Caco-2 (cell line): ENCODE measurements at regions not wholly inside any gene's neighbourhood (a gene's known extent, or its start where the extent isn't known, plus 50 kb on each side); places are given as distances from the start of the nearest gene placed in this dataset.

Experiments used
- BruUV-seq: library from RNA; stranded (reverse); fragments of 400-500 nt; replicated peaks from 2 replicates; lab custom pipeline; 2021; lab: Mats Ljungman, UMichigan
- CTCF ChIA-PET: fragments of 300-600 bp; sonication (Branson Sonifier 250); formaldehyde crosslinking; loops from one replicate; lab custom pipeline; 2022; ENCODE audit warnings: antibody characterized with exemption; lab: Charles Lee
- POLR2A ChIA-PET: fragments of 300-600 bp; sonication (Branson Sonifier 250); formaldehyde crosslinking; loops from one replicate; lab custom pipeline; 2022; ENCODE audit warnings: antibody characterized with exemption; lab: Charles Lee
- DNase-seq, 2 experiments: peaks; one replicate each; pipeline versions ENCODE4 v3.0.0 to v3.0.0-alpha.2; 2020 to 2022
- H3K27me3 ChIP-seq: replicated peaks from 2 replicates; pipeline ENCODE4 v1.6.0; 2011; ENCODE audit warnings: low read length; ENCODE audit not compliant: control insufficient read depth, insufficient read depth
- H3K36me3 ChIP-seq: 2 replicates; pipeline ENCODE4 v1.5.1; 2011; ENCODE audit warnings: low read length; ENCODE audit not compliant: control insufficient read depth, insufficient read depth
- H3K4me1 ChIP-seq: fragments of 250-450 bp; sonication (Bioruptor Pico); 2 replicates; pipeline ENCODE4 v1.5.1; 2020; ENCODE audit warnings: mild to moderate bottlenecking
- H3K4me3 ChIP-seq: 2 replicates; pipeline ENCODE4 v1.5.1; 2011; ENCODE audit warnings: low read depth, mild to moderate bottlenecking, control low read depth, low read length
- H3K9me3 ChIP-seq: fragments of 250-450 bp; sonication (Bioruptor Pico); 2 replicates; pipeline ENCODE4 v1.5.1; 2020; ENCODE audit warnings: mild to moderate bottlenecking, moderate library complexity
- H3K27ac Mint-ChIP-seq: one replicate; pipeline ENCODE4 v1.8.0; 2022; ENCODE audit warnings: mixed read lengths; ENCODE audit not compliant: unreplicated experiment
- H3K27me3 Mint-ChIP-seq: one replicate; pipeline ENCODE4 v1.8.0; 2022; ENCODE audit warnings: mixed read lengths; ENCODE audit not compliant: insufficient read depth, unreplicated experiment
- H3K36me3 Mint-ChIP-seq: one replicate; pipeline ENCODE4 v1.8.0; 2022; ENCODE audit warnings: mild to moderate bottlenecking, mixed read lengths; ENCODE audit not compliant: insufficient read depth, unreplicated experiment
- H3K4me1 Mint-ChIP-seq: one replicate; pipeline ENCODE4 v1.8.0; 2022; ENCODE audit warnings: low read depth, mixed read lengths; ENCODE audit not compliant: unreplicated experiment
- H3K4me3 Mint-ChIP-seq: one replicate; pipeline ENCODE4 v1.8.0; 2022; ENCODE audit warnings: mild to moderate bottlenecking, moderate library complexity, mixed read lengths; ENCODE audit not compliant: unreplicated experiment
- H3K9me3 Mint-ChIP-seq: one replicate; pipeline ENCODE4 v1.8.0; 2022; ENCODE audit warnings: mixed read lengths; ENCODE audit not compliant: unreplicated experiment
- CTCF ChIP-seq, 2 experiments: fragments of 200-600 bp in 1 of 2; IDR thresholded peaks; 1 replicate in 1 of 2; 2 replicates in 1 of 2; pipeline versions ENCODE4 v1.5.1 to v1.8.0; 2011 to 2022; ENCODE audit warnings: antibody characterized with exemption in 1 of 2, control low read depth in 1 of 2, inconsistent platforms in 1 of 2, low read depth in 1 of 2, low read length in 1 of 2, mild to moderate bottlenecking in 1 of 2, moderate library complexity in 1 of 2; ENCODE audit not compliant: insufficient read depth in 1 of 2, severe bottlenecking in 1 of 2, unreplicated experiment in 1 of 2
- intact Hi-C: fragments of 100-400 bp; cut with micrococcal nuclease; formaldehyde crosslinking; loops from one replicate; pipeline ENCODE4 v1.10.0; 2022; ENCODE audit not compliant: unreplicated experiment

GRCh38 chr2:84297155-84297554 lies 161.9 kb downstream of the SUCLG1 start:
- POLR2A ChIA-PET: no interaction called here
- no peak overlapping the region for H3K4me3 ChIP-seq
- H3K9me3 ChIP-seq: peaks cover 11% of the 10 kb centered on the region; the same call in 1 of the 2 replicates
- no peaks in the 10 kb centered on the region for H3K27me3 ChIP-seq
- Mint-ChIP-seq H3K9me3 (peaks cover 21% of the 10 kb centered on the region), H3K27ac (peak overlapping the region; percentile 64), H3K4me3 (no peak overlapping the region), H3K36me3 (no peaks in the 10 kb centered on the region), H3K27me3 (no peaks in the 10 kb centered on the region), H3K4me1 (peaks cover 31% of the 10 kb centered on the region)
- intact Hi-C loops: no loop called here
- no peaks in the 10 kb centered on the region; the same call in 1 of the 2 replicates for H3K36me3 ChIP-seq
- BruUV-seq: no TSS peak
- H3K4me1 ChIP-seq: peaks cover 55% of the 10 kb centered on the region
- CTCF ChIA-PET: interaction anchor here (0.7 kb wide), 1 partner anchor 218 kb away, joined by 3 read pairs; no protein-coding TSS in a partner anchor
- DNase-seq: peak; percentile 58 to 81
- TF ChIP-seq CTCF (IDR thresholded peaks at IDR 0.05; ENCODE audit: insufficient read depth in 1 of 2, low read depth in 1 of 2, low read length in 1 of 2, severe bottlenecking in 1 of 2, unreplicated experiment in 1 of 2): no peak

- H3K36me3 ChIP-seq: no peaks in the 10 kb centered on the region; the same call in 1 of the 2 replicates
- BruUV-seq: no TSS peak
- H3K27ac Mint-ChIP-seq: peak overlapping the region; percentile 42
- intact Hi-C loops: no loop called here
- peaks cover 35% of the 10 kb centered on the region for H3K4me1 ChIP-seq
- no peaks in the 10 kb centered on the region for H3K27me3 ChIP-seq
- no peak overlapping the region for H3K4me3 ChIP-seq
- ChIA-PET CTCF (no interaction called here), POLR2A (no interaction called here)
- no peak overlapping the region for H3K4me3 Mint-ChIP-seq
- H3K4me1 Mint-ChIP-seq: peaks cover 2% of the 10 kb centered on the region
- peak; percentile 36 to 65 for DNase-seq
- peaks cover 20% of the 10 kb centered on the region for H3K9me3 Mint-ChIP-seq
- TF ChIP-seq CTCF (IDR thresholded peaks at IDR 0.05; ENCODE audit: insufficient read depth in 1 of 2, low read depth in 1 of 2, low read length in 1 of 2, severe bottlenecking in 1 of 2, unreplicated experiment in 1 of 2): no peak
- H3K9me3 ChIP-seq: 0 out of 2 replicates have a peak, but pooled peaks cover 3% of the 10 kb centered on the region
- H3K27me3 Mint-ChIP-seq: no peaks in the 10 kb centered on the region
- no peaks in the 10 kb centered on the region for H3K36me3 Mint-ChIP-seq
Measured at GRCh38 chr2:84293791-84294380, 165.2 kb downstream of the SUCLG1 start.

DNA sequence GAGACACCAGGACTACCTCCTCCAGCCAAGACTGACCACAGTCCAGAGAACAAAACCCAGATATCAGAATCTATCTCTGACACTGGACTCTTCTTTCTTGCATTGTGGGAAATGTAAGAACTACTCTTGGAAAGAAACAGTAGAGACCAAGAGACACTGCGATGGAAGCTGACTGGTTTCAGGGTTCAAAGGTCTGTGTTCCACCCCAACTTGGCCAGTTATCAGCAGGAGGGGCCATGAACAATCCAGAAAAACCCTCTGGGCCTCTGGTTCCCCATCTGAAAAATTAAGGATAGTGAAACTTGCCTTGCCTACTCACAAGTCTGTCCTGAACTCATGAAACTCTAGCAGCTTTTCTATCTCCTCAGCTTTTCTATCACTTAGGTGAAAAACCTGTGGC lies 166.5 kb downstream of the SUCLG1 start:
- Mint-ChIP-seq H3K27me3 (no peaks in the 10 kb centered on the region), H3K36me3 (no peaks in the 10 kb centered on the region), H3K4me3 (no peak overlapping the region), H3K9me3 (peaks cover 30% of the 10 kb centered on the region), H3K4me1 (peaks cover 8% of the 10 kb centered on the region), H3K27ac (no peak overlapping the region)
- TF ChIP-seq CTCF (IDR thresholded peaks at IDR 0.05; ENCODE audit: insufficient read depth in 1 of 2, low read depth in 1 of 2, low read length in 1 of 2, severe bottlenecking in 1 of 2, unreplicated experiment in 1 of 2): no peak
- DNase-seq: no peak
- H3K4me3 ChIP-seq: no peak overlapping the region
- H3K9me3 ChIP-seq: 0 out of 2 replicates have a peak, but pooled peaks cover 3% of the 10 kb centered on the region
- no TSS peak for BruUV-seq
- H3K27me3 ChIP-seq: no peaks in the 10 kb centered on the region
- H3K36me3 ChIP-seq: no peaks in the 10 kb centered on the region; the same call in 1 of the 2 replicates
- intact Hi-C loops: no loop called here
- H3K4me1 ChIP-seq: peaks cover 38% of the 10 kb centered on the region
- ChIA-PET POLR2A (no interaction called here), CTCF (no interaction called here)
